Stomach (tissue), 4 donors: ENCODE measurements at regions not wholly inside any gene's neighbourhood (a gene's known extent, or its start where the extent isn't known, plus 50 kb on each side); places are given as distances from the start of the nearest gene placed in this dataset.

Experiments
- EP300 ChIP-seq: sonication (generic); formaldehyde crosslinking; IDR thresholded peaks from one replicate; pipeline ENCODE4 v1.6.1; 2017; ENCODE audit warnings: antibody characterized with exemption
- POLR2A ChIP-seq, 4 donors: fragments of 450-650 bp; IDR thresholded peaks; one replicate each; pipeline ENCODE4 v1.6.1; 2016; ENCODE audit warnings: antibody characterized with exemption in 4 of 4, control low read depth in 2 of 4, mild to moderate bottlenecking in 1 of 4, moderate library complexity in 1 of 4
- TF ChIP-seq, protein P1 (sequence below), 7 experiments: fragments of 450-650 bp in 4 of 7; fragments of 200-600 bp in 3 of 7; sonication (generic) in 3 of 7; IDR thresholded peaks; one replicate each; pipeline ENCODE4 v1.5.1; 2016 to 2019; ENCODE audit warnings: antibody characterized with exemption in 7 of 7, control low read depth in 2 of 7, mild to moderate bottlenecking in 1 of 7

GRCh38 chr1:8244304-8244703 lies 73.6 kb upstream of the SLC45A1 start:
- TF ChIP-seq POLR2A (IDR thresholded peaks at IDR 0.05) (no peak), EP300 (no peak)
- TF ChIP-seq, protein P1, sequence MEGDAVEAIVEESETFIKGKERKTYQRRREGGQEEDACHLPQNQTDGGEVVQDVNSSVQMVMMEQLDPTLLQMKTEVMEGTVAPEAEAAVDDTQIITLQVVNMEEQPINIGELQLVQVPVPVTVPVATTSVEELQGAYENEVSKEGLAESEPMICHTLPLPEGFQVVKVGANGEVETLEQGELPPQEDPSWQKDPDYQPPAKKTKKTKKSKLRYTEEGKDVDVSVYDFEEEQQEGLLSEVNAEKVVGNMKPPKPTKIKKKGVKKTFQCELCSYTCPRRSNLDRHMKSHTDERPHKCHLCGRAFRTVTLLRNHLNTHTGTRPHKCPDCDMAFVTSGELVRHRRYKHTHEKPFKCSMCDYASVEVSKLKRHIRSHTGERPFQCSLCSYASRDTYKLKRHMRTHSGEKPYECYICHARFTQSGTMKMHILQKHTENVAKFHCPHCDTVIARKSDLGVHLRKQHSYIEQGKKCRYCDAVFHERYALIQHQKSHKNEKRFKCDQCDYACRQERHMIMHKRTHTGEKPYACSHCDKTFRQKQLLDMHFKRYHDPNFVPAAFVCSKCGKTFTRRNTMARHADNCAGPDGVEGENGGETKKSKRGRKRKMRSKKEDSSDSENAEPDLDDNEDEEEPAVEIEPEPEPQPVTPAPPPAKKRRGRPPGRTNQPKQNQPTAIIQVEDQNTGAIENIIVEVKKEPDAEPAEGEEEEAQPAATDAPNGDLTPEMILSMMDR (IDR thresholded peaks at IDR 0.05) = no peak
